ENCODE measurements at regions not wholly inside any gene's neighbourhood (a gene's known extent, or its start where the extent isn't known, plus 50 kb on each side); places are given as distances from the start of the nearest gene placed in this dataset.

DNA sequence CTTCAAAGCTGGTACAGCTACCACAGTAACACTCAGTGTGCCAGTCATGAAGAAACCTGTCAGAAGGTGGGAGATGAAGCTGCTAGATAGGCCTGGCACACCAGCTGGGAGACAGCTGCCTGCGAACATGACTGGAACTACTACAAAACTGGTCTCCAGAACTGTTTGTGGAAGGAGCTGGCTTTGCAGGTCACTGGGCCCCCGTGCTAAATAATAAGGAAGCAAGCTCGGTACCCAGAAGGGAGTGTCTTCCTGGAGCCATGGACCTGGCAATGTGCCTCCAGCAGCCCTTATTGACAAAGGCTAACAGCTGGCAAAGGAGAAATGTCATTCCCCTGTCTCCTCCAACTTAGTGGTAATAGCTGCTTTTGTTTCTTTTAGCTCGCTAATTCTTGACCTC, 1217.6 kb upstream of the LRRN3 start:
- Histone ChIP-seq H2AFZ (ENCODE audit: low read length) (no peak overlapping the region), H4K20me1 (ENCODE audit: insufficient read depth, low read length) (no peaks in the 10 kb centered on the region), H3K4me1 (ENCODE audit: insufficient read depth, low read length) (no peaks in the 10 kb centered on the region), H3K4me2 (ENCODE audit: insufficient read depth, low read length) (no peak overlapping the region), H3K79me2 (ENCODE audit: insufficient read depth, low read length) (no peaks in the 10 kb centered on the region), H3K36me3 (ENCODE audit: insufficient read depth, low read length) (no peaks in the 10 kb centered on the region), H3K27ac (ENCODE audit: low read depth, low read length) (no peak overlapping the region), H3K27me3 (ENCODE audit: insufficient read depth, low read length) (no peaks in the 10 kb centered on the region), H3K4me3 (ENCODE audit: insufficient read depth, low read length) (no peak overlapping the region), H3K9me3 (ENCODE audit: low read depth, low read length) (no peaks in the 10 kb centered on the region)
- no peak for DNase-seq (ENCODE audit: insufficient read length, low spot score, missing footprints)
- TF ChIP-seq, protein P1, sequence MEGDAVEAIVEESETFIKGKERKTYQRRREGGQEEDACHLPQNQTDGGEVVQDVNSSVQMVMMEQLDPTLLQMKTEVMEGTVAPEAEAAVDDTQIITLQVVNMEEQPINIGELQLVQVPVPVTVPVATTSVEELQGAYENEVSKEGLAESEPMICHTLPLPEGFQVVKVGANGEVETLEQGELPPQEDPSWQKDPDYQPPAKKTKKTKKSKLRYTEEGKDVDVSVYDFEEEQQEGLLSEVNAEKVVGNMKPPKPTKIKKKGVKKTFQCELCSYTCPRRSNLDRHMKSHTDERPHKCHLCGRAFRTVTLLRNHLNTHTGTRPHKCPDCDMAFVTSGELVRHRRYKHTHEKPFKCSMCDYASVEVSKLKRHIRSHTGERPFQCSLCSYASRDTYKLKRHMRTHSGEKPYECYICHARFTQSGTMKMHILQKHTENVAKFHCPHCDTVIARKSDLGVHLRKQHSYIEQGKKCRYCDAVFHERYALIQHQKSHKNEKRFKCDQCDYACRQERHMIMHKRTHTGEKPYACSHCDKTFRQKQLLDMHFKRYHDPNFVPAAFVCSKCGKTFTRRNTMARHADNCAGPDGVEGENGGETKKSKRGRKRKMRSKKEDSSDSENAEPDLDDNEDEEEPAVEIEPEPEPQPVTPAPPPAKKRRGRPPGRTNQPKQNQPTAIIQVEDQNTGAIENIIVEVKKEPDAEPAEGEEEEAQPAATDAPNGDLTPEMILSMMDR (IDR thresholded peaks at IDR 0.05; ENCODE audit: extremely low read depth, low read depth, low read length) = no peak

DNA sequence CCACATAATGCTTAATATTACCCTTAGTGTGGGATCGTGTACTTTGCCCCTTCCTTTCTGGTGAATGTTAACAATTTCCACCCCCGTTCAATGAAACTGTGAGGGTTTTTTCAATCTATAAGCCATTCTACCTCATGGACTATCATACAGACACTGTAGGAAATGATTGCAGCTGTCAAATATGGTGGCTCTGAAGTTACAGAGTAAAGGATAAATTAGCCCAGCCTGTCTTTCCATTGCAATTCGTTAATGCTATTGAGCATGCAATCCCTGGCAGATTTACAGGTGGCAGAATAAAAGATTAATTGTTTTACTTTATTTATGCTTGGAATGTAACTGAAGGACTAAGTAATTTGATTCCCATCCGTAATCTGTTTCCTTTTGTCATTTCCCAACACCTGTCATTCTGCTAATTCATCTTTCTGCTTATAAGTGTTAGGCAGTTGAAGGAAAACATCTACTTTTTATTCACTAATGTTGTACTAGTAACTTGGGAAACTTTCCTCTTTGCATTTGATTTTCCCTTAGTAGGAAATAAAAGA, 1211.6 kb upstream of the LRRN3 start:
- Histone ChIP-seq H3K27me3 (ENCODE audit: insufficient read depth, low read length) (no peaks in the 10 kb centered on the region), H3K4me1 (ENCODE audit: insufficient read depth, low read length) (no peaks in the 10 kb centered on the region), H3K27ac (ENCODE audit: low read depth, low read length) (no peak overlapping the region), H3K36me3 (ENCODE audit: insufficient read depth, low read length) (no peaks in the 10 kb centered on the region), H4K20me1 (ENCODE audit: insufficient read depth, low read length) (no peaks in the 10 kb centered on the region), H2AFZ (ENCODE audit: low read length) (no peak overlapping the region), H3K9me3 (ENCODE audit: low read depth, low read length) (peaks cover 2% of the 10 kb centered on the region), H3K4me3 (ENCODE audit: insufficient read depth, low read length) (no peak overlapping the region), H3K79me2 (ENCODE audit: insufficient read depth, low read length) (no peaks in the 10 kb centered on the region), H3K4me2 (ENCODE audit: insufficient read depth, low read length) (no peak overlapping the region)
- DNase-seq (ENCODE audit: insufficient read length, low spot score, missing footprints) = no peak
- TF ChIP-seq, protein P1 (IDR thresholded peaks at IDR 0.05; ENCODE audit: extremely low read depth, low read depth, low read length) = no peak

DNA sequence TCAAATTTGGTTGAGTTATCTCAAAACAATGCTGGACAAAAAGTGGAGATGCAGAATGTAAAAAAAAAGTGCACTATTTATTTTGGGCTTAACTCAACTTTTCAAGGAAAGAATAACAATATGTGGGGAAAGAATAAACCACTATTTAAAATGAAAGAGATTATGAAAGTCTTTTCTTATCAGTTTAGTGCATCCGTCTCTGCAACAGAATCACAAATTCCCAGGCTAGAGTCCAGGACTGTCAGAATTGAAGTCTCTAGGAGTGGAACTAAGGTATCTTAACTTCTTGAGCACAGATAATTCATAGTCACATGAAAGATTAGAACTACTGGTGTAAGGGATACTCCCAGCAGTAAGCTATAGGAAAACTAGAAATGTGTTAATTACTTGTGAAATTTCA, 1200.3 kb upstream of the LRRN3 start:
- peaks cover 2% of the 10 kb centered on the region for H3K9me3 ChIP-seq (ENCODE audit: low read depth, low read length)
- H3K4me3 ChIP-seq (ENCODE audit: insufficient read depth, low read length) = no peak overlapping the region
- H3K4me1 ChIP-seq (ENCODE audit: insufficient read depth, low read length) = no peaks in the 10 kb centered on the region
- H2AFZ ChIP-seq (ENCODE audit: low read length) = no peak overlapping the region
- no peaks in the 10 kb centered on the region for H4K20me1 ChIP-seq (ENCODE audit: insufficient read depth, low read length)
- no peaks in the 10 kb centered on the region for H3K36me3 ChIP-seq (ENCODE audit: insufficient read depth, low read length)
- no peaks in the 10 kb centered on the region for H3K27me3 ChIP-seq (ENCODE audit: insufficient read depth, low read length)
- H3K27ac ChIP-seq (ENCODE audit: low read depth, low read length) = no peak overlapping the region
- no peak overlapping the region for H3K4me2 ChIP-seq (ENCODE audit: insufficient read depth, low read length)
- TF ChIP-seq, protein P1 (IDR thresholded peaks at IDR 0.05; ENCODE audit: extremely low read depth, low read depth, low read length) = no peak
- no peak for DNase-seq (ENCODE audit: insufficient read length, low spot score, missing footprints)
- H3K79me2 ChIP-seq (ENCODE audit: insufficient read depth, low read length) = no peaks in the 10 kb centered on the region

DNA sequence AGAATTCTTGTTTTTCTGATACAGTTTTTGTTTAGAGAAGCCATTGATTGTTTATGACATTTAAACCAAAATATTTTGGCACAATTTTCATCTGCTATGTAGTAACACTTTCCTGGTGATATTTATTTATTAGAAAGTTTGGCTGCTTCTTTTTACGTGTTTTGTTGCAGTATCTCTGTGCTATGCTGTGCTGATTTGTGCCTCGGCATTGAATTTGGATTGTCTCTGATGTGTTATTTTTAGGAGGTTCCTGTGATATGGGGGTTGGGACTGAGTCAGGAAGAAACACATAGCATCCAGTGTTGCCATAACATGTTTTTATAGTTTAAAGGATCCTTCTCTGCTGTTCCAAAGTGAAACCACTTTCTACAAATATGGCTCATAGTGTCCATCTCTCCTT, 1197.7 kb upstream of the LRRN3 start:
- Histone ChIP-seq H4K20me1 (ENCODE audit: insufficient read depth, low read length) (no peaks in the 10 kb centered on the region), H3K4me1 (ENCODE audit: insufficient read depth, low read length) (no peaks in the 10 kb centered on the region), H3K27me3 (ENCODE audit: insufficient read depth, low read length) (no peaks in the 10 kb centered on the region), H2AFZ (ENCODE audit: low read length) (no peak overlapping the region), H3K27ac (ENCODE audit: low read depth, low read length) (no peak overlapping the region), H3K36me3 (ENCODE audit: insufficient read depth, low read length) (no peaks in the 10 kb centered on the region), H3K9me3 (ENCODE audit: low read depth, low read length) (peaks cover 2% of the 10 kb centered on the region), H3K4me3 (ENCODE audit: insufficient read depth, low read length) (no peak overlapping the region), H3K79me2 (ENCODE audit: insufficient read depth, low read length) (no peaks in the 10 kb centered on the region), H3K4me2 (ENCODE audit: insufficient read depth, low read length) (no peak overlapping the region)
- TF ChIP-seq, protein P1 (IDR thresholded peaks at IDR 0.05; ENCODE audit: extremely low read depth, low read depth, low read length) = no peak
- no peak for DNase-seq (ENCODE audit: insufficient read length, low spot score, missing footprints)
